ENCODE measurements at regions not wholly inside any gene's neighbourhood (a gene's known extent, or its start where the extent isn't known, plus 50 kb on each side); places are given as distances from the start of the nearest gene placed in this dataset.

- peaks cover 17% of the 10 kb centered on the region for H3K27me3 ChIP-seq (ENCODE audit: control insufficient read depth, insufficient read depth, low read length)
- H3K27ac ChIP-seq (ENCODE audit: low read depth, low read length), result no peak overlapping the region
- ChIA-PET CTCF (no interaction called here), POLR2A (no interaction called here)
- no peak for DNase-seq (ENCODE audit: low read depth, low spot score)
- TF ChIP-seq CTCF (IDR thresholded peaks at IDR 0.05; ENCODE audit: low read depth, low read length), result no peak
- H3K4me3 ChIP-seq (ENCODE audit: low read depth, low read length), result no peak overlapping the region
- H3K9me3 ChIP-seq (ENCODE audit: control insufficient read depth, insufficient read depth, low read length), result peaks cover 3% of the 10 kb centered on the region
Measured at GRCh38 chr10:93175490-93175889, 101.8 kb downstream of the CYP26A1 start.

- H3K4me3 ChIP-seq (ENCODE audit: low read depth, low read length), result no peak overlapping the region
- DNase-seq (ENCODE audit: low read depth, low spot score), result no peak
- H3K27me3 ChIP-seq (ENCODE audit: control insufficient read depth, insufficient read depth, low read length), result peaks cover 17% of the 10 kb centered on the region
- no peak overlapping the region for H3K27ac ChIP-seq (ENCODE audit: low read depth, low read length)
- H3K9me3 ChIP-seq (ENCODE audit: control insufficient read depth, insufficient read depth, low read length), result no peaks in the 10 kb centered on the region; the same call in 1 of the 2 replicates
- TF ChIP-seq CTCF (IDR thresholded peaks at IDR 0.05; ENCODE audit: low read depth, low read length), result no peak
- CTCF ChIA-PET, result interaction anchor here (1.6 kb wide), 1 partner anchor 98 kb away, joined by 3 read pairs; no protein-coding TSS in a partner anchor
- POLR2A ChIA-PET, result no interaction called here
Measured at GRCh38 chr10:93177511-93177910, 103.8 kb downstream of the CYP26A1 start.

- TF ChIP-seq CTCF (IDR thresholded peaks at IDR 0.05; ENCODE audit: low read depth, low read length), result no peak
- ChIA-PET CTCF (interaction anchor here (1.6 kb wide), 1 partner anchor 98 kb away, joined by 3 read pairs; no protein-coding TSS in a partner anchor), POLR2A (no interaction called here)
- Histone ChIP-seq H3K4me3 (ENCODE audit: low read depth, low read length) (no peak overlapping the region), H3K9me3 (ENCODE audit: control insufficient read depth, insufficient read depth, low read length) (no peaks in the 10 kb centered on the region; the same call in 1 of the 2 replicates), H3K27ac (ENCODE audit: low read depth, low read length) (no peak overlapping the region), H3K27me3 (ENCODE audit: control insufficient read depth, insufficient read depth, low read length) (peaks cover 17% of the 10 kb centered on the region)
- no peak for DNase-seq (ENCODE audit: low read depth, low spot score)
Measured at GRCh38 chr10:93178226-93178625, 104.5 kb downstream of the CYP26A1 start.

- no peak for TF ChIP-seq CTCF (IDR thresholded peaks at IDR 0.05; ENCODE audit: low read depth, low read length)
- Histone ChIP-seq H3K9me3 (ENCODE audit: control insufficient read depth, insufficient read depth, low read length) (no peaks in the 10 kb centered on the region; the same call in 1 of the 2 replicates), H3K4me3 (ENCODE audit: low read depth, low read length) (no peak overlapping the region), H3K27ac (ENCODE audit: low read depth, low read length) (no peak overlapping the region), H3K27me3 (ENCODE audit: control insufficient read depth, insufficient read depth, low read length) (peaks cover 9% of the 10 kb centered on the region)
- POLR2A ChIA-PET, result no interaction called here
- DNase-seq (ENCODE audit: low read depth, low spot score), result no peak
- CTCF ChIA-PET, result no interaction called here
Measured at GRCh38 chr10:93180482-93180931, 106.8 kb downstream of the CYP26A1 start.

- TF ChIP-seq CTCF (IDR thresholded peaks at IDR 0.05; ENCODE audit: low read depth, low read length), result no peak
- no peak overlapping the region for H3K27ac ChIP-seq (ENCODE audit: low read depth, low read length)
- POLR2A ChIA-PET, result no interaction called here
- H3K4me3 ChIP-seq (ENCODE audit: low read depth, low read length), result no peak overlapping the region
- H3K9me3 ChIP-seq (ENCODE audit: control insufficient read depth, insufficient read depth, low read length), result no peaks in the 10 kb centered on the region; the same call in 1 of the 2 replicates
- CTCF ChIA-PET, result no interaction called here
- peaks cover 9% of the 10 kb centered on the region for H3K27me3 ChIP-seq (ENCODE audit: control insufficient read depth, insufficient read depth, low read length)
- no peak for DNase-seq (ENCODE audit: low read depth, low spot score)
Measured at GRCh38 chr10:93181271-93182048, 107.8 kb downstream of the CYP26A1 start.

All from AG04450 (cell line).